ENCODE measurements at regions not wholly inside any gene's neighbourhood (a gene's known extent, or its start where the extent isn't known, plus 50 kb on each side); places are given as distances from the start of the nearest gene placed in this dataset.
"Not testable (repeated sequence)": the region's sequence is repeated elsewhere in the genome, so short reads cannot be mapped to it uniquely, and the experiment has no call there.

GRCh38 chr22:48637231-48637630 lies 1190.4 kb downstream of the BRD1 start:
- no peak for DNase-seq (ENCODE audit: low read depth)

DNA sequence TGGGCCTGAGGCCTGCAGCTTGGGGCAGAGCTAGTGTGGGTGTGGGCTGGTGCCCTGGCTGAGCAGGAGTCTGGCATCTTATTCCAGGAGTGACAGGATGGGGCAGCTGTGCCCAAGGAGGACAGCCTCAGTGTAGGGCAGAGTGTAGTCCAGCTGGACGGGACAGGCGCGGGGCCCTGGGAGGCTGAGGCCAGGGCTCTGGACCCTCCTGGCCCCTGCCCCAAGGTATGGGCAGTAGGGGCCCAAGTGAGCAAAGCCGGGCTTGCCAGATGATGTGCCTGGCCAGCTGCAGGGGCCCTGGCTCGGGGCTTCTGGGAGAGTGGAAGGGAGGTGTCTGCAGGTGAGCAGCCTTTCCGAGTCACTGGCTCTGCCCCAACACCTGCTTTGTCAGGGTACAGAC lies 1190.9 kb downstream of the BRD1 start:
- DNase-seq (ENCODE audit: low read depth) = no peak

DNA sequence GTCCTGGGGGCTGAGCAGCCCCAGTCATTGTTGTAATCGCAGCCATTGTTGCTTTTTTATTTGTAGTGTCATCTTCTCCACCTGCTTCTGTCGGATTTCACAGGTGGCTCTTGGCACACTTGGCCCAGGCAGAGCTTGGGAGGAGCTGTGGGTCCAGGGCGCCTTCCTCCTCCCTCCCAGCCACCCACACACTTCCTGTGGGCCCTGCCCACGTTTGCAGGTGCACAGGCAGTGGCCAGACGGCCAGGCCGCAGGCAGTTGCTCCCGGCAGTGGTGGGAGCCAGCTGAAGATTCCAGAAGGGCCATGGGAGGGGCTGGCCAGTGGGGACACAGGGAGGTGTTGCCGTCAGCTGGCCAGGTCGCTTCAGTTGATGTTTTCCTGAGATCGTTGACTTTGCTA lies 1191.9 kb downstream of the BRD1 start:
- DNase-seq (ENCODE audit: low read depth) = no peak

- DNase-seq (ENCODE audit: low read depth) = no peak
These were observed 1192.6 kb downstream of the BRD1 start for GRCh38 chr22:48635031-48635430.

DNA sequence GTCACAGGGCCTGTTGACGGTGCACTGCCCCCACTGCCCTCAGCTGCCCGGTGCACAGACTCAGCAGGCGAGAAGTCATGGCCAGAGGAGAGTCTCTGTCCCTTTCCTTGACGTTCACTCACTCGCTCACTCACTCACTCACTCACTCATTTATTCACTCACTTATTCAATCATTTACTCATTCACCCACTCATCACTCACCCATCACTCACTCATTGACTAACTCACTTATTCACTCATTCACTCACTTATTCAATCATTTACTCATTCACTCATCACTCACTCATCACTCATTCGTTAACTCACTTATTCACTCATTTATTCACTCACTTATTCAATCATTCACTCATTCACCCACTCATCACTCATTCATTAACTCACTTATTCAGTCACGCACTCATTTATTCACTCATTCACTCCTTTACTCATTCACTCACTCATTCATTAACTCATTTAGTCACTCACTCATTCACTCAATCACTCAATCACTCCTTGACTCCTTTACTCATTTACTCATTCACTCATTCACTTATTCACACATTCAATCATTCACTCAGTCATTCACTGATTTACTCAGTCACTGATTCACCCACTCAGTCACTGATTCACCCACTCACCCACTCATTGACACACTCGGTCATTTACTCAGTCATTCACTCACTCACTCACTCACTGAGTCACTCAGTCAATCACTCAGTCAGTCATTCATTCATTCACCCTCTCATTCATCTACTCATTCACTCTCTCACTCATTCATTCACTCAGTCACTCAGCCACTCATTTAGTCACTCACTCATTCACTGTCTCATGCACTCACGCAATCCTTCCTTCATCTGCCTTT lies 1193.5 kb downstream of the BRD1 start:
- no peak for DNase-seq (ENCODE audit: low read depth)

DNA sequence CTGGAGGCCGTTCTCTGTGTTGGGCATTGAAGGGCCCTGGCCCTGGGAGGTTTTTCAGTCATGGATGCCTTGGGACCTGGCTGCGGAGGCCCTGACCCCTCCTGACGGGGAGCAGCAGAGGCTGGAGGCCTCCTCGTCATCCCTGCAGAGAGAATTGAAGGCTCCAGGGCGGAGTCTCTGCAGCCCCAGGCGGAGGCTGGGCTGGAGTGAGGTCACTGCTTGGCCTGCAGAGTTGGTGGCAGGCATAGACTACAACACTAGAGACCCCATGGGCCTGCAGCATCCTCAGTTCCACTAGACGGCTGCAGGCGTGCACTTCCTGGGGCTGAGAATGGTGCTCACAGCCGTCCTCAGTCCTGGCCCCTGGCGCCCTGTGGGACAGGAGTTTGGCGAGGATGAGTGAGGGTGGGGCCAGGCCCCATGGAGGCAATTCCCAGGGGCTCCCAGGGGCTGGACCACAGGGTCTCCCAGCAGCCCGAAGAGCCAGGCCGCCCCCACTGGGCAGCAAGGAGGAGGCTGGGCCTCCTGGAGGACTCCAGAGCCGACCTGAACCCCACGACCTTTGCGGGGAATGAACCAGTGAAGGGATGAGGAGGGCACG lies 1194.9 kb downstream of the BRD1 start:
- DNase-seq (ENCODE audit: low read depth) = no peak

DNA sequence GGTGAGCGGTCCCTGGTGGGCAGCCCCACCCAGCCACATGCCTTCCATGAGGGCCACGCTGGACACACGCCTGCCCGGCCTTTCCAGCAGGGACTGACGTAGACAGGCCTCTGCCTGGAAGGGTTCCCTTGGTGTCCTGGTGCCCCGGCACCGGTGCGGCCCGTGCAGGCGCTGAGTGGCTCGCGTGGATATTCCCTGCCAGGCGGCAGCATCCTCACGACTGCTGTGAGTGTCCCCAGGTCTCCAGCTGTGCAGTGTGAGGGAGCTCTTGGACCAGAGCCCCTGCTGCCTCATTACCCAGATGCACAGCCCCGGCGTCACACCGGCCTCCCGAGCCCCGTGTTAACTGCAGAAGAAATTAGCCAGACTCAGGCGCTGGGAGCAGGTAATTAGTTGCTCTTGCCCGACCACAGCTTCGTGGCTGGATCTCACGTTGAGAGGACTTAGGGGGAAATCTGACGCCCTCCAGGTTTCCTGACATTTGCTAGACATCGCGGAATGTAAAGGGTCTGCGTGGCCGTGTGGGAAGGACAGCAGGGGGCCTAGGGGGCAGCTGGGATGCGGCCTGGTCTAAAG lies 1196.3 kb downstream of the BRD1 start:
- DNase-seq (ENCODE audit: low read depth) = no peak

- DNase-seq (ENCODE audit: low read depth) = no peak
These were observed 1196.8 kb downstream of the BRD1 start for GRCh38 chr22:48630848-48631247.

DNA sequence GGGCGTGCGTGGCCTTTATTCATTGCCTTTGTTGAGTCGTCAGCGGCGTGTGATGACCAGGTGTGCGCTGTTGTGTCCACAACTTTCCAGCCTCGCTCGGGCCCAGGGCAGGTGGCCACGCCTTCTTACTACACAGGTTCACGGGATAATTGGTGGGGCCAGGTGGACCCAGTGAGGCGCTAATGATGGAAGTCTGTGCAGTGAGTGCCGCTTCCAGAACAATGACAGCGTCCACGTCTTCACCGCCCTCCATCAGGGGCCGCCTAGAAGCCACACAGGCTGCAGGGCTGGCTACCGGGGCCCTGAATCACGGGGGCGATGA lies 1197.3 kb downstream of the BRD1 start:
- no peak for DNase-seq (ENCODE audit: low read depth)

GRCh38 chr22:48629631-48630432 lies 1197.8 kb downstream of the BRD1 start:
- DNase-seq (ENCODE audit: low read depth) = no peak

DNA sequence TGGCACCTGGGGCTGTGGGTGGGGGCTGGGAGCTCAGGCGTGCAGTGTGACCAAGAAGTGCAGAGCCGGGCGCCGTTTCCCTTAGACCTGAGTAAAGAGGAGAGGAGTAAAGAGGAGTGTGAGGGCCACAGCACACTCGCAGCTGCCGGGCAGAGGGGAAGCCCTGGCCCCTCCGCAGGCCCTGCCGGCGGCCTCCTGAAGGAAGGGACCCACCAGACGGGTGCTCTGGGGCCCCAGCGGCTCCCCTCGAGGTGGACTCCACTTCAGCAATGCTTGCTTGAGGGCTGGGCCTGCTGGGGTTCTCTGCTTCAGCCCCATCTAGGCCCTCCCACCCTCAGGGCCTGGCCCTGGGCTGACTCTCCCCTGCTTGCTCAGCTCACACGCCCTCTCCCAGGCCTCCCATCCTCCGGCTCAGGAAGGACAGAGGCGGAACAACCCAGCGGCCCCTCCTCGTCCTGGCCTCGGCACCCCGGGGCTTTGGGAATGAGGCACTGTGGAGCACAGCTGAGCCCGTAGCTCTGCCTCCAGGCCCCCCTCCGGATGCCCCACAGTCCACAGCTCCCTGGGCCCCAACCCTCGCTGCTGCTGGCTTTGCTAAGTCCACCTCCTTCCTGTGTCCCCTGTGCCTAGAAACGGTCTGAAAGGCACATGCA lies 1198.7 kb downstream of the BRD1 start:
- no peak for DNase-seq (ENCODE audit: low read depth)

DNA sequence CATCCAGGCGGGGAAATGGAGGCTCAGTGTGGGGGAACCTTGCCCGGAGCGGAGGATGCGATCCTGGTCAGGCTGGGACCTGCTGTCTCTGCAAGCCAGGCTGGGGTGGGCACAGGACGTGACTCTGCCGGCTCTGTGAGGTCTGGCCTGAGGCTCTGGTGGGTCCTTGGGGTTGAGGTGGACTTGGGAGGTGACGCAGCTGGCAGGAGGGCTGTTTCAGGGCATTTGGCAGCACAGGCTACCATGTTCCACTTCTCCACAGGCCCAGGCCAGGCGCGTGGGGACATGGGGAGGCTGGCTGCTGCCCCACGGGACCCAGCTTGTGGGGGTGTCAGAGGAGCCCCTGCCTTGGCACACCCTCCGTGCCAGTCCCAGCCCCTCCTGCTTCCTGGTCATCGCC lies 1199.7 kb downstream of the BRD1 start:
- no peak for DNase-seq (ENCODE audit: low read depth)

GRCh38 chr22:48627203-48627602 lies 1200.5 kb downstream of the BRD1 start:
- DNase-seq (ENCODE audit: low read depth) = no peak

DNA sequence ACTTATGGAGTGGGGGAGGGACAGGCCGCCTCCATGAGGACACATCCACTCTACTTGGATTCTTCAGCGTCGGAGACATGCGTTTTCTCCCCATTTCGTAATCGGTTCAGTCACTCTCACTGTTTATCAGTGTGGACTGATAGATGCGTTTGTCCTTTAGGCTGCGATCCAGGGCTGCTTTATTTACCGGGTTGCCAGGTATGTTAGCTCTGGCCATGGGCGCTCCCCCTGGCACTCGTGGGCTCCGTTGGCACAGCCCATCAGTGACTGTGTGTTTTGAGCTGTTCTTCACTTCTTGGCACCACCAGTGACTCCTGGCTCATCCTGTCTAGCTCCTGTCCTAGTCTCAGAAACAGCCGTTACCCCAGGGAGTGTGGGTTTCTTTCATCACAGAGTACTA lies 1203.3 kb downstream of the BRD1 start:
- DNase-seq (ENCODE audit: low read depth) = no peak

DNA sequence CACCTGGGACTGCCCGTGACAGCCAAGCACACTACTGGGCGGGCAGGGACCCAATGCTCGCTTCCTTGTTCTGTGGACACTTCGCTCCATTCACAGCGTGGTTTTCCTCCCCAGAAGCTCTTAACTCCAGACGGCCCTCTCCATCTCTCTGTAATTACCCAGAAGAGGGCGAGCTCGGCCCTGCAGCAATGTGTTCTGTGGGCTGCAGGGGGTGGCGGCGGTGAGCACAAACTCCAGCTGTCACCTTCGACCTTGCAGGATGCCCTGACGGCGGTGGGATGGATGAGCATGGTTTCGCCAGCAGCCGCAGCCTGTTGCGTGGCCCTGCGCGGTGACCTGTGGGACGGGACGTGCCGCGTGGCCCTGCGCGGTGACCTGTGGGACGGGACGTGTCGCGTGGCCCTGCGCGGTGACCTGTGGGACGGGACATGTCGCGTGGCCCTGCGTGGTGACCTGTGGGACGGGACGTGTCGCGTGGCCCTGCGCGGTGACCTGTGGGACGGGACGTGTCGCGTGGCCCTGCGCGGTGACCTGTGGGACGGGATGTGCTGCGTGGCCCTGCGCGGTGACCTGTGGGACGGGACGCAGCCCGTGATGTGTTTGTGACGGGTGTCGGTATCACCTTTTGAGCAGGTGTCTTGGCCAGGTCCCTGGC lies 1204.7 kb downstream of the BRD1 start:
- DNase-seq (ENCODE audit: low read depth) = no peak

DNA sequence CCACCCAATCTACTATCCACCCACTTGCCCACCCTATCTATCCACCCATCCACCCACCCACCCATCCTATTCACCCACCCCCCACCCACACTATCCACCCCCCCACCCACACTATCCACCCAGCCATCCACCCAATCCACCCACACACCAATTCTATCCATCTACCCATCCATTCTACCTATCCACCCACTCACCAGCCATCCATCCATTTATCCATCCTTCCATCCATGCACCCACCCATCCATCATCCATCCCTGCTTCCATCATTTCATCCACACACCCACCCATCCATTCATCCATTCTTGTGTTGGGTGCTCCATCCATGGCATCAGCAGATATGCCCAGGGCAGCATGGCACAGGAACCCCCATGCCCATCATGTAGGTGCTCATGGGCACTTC lies 1206.6 kb downstream of the BRD1 start:
- DNase-seq (ENCODE audit: low read depth) = no peak

DNA sequence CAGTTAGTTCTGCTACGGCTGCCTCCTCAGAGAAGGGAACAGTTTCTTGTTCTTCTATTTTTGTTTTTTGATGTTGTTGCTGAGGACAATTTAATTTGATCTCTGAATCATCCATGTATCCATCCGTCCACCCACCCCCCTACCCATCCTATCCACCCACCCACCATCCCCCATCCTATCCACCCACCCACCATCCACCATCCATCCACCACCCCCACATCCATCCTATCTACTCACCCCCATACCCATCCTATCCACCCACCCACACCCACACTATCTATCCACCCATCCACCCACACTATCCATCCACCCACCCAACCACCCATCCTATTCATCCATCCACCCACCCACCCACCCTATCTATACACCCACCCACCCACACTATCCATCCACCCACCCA lies 1207.2 kb downstream of the BRD1 start:
- DNase-seq (ENCODE audit: low read depth) = not testable (repeated sequence)

GRCh38 chr22:48619721-48620120 lies 1208.0 kb downstream of the BRD1 start:
- no peak for DNase-seq (ENCODE audit: low read depth)

- no peak for DNase-seq (ENCODE audit: low read depth)
These were observed 1209.3 kb downstream of the BRD1 start for GRCh38 chr22:48618326-48618725.

DNA sequence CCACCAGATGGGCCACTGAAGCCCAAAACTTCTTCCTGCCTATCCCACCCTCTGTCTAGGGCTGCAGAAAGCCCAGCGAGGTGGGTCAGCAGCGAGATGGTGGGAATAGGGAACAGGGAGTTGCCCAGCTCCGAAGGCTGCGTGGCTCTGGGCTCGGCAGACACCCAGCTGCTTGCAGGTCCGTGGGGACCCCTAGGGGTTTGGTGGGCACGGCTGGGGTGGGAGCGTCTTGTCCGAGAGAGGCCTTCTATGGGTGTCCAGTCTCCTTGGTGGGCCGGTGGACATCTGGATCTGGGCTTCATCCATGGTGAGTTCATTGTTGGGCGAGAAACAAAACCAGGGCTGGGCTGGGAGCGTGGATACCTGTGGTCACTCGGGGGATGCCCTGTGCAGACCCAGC lies 1211.0 kb downstream of the BRD1 start:
- no peak for DNase-seq (ENCODE audit: low read depth)

DNA sequence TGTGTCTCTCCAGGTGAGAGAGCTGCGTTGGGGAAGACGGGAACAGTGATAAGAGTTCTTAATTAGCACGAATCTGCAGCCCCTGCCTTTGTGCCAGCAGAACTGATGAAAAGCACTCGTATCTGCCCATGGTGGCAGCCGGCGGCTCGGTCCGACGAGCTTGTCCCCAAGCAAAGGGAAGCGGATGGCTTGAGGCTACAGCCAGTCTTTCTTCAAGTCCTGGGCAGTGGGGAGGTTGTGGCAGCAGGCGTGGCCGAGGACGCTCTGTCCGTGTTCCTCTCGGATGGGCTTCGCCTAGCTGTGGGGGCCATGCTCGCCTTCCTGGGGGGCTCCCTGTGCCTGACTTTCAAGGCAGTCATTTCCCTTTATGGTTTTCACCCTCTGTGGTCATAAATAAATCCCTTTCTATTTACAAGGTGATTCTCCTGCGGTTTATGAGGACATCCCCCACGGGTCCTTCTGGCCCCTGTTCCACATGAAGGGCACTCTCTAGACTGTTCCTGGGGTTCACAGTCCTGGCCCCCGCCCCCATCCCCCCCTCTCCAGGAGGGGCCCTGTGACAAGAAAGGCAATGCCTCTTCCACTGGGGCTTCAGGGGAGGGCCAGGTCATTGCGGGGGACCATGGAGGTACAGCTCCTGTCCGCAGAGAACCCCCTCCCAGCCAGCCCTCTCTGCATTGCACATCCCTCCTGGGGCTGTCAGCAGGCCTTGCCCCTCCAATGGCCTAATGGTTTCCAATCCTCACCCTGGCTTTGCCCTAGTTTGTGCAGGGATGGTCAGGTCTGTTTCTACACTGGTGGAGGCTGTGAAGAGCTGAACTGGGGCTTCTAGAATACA lies 1212.3 kb downstream of the BRD1 start:
- DNase-seq (ENCODE audit: low read depth) = no peak

All from non-pigmented ciliary epithelial cell (primary cell).